ENCODE measurements at regions not wholly inside any gene's neighbourhood (a gene's known extent, or its start where the extent isn't known, plus 50 kb on each side); places are given as distances from the start of the nearest gene placed in this dataset.

DNA sequence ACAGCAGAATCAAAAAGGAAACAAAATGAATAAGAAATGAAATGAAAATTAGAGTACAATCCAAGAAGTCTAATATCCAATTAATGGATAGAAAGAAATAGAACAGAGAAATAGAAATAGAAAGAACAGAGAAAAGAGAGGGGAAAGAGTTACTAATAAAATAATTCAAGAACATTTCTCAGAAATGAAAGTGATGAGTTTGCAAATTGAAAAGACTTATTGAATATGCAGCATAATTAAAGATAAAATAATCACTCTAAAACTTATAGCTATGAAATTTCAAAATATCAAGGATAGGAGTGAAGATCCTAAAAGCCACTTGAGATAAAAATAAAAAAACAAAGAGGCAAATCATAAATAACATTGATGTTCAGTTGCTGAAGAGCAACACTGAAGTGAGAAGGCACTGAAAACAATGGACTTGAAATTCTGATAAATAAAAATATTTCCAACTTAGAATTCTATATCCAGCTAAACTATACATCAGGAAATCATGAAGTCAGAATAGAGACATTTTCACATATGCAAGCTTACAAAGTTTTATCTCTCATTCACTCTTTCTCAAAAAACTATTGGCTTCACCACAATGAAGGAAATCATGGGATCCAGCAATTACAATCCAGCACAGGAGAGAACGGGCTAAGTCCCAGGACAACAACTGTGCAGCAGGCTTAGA, 155.9 kb upstream of the SPATS2L start:
- no peaks in the 10 kb centered on the region for H3K27me3 ChIP-seq (ENCODE audit: control insufficient read depth, insufficient read depth, low read length)
- H3K4me1 ChIP-seq (ENCODE audit: control insufficient read depth, insufficient read depth, low read length), result peaks cover 20% of the 10 kb centered on the region
- DNase-seq, result no peak
- no peaks in the 10 kb centered on the region for H3K36me3 ChIP-seq (ENCODE audit: control insufficient read depth, insufficient read depth, low read length)
- H3K27ac ChIP-seq (ENCODE audit: low read length), result no peak overlapping the region
- no CpG with 5 or more reads among the region's 1 CpG for WGBS (ENCODE audit: insufficient coverage)
- H3K4me3 ChIP-seq (ENCODE audit: low read length), result no peak overlapping the region
- H3K9me3 ChIP-seq (replicated peaks; ENCODE audit: control insufficient read depth, low read depth, low read length), result peaks cover 13% of the 10 kb centered on the region

DNA sequence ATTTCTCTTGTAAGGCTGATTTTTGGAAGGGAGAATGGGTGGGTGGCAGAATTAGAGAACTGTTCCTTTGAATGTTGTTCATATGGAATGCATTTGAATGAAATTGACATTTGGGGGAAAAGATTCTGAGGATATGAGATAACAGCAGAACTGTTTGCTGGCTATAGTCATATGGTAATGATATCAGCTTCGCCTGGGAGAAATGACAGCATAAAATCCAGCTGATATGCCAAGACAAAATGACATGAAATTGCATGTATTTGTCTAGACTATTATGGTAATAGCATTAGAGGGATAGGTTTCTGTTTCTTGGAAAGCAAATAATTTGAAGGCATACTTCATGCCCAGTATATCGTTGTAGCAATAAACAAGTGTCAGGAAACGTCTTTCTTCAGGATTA, 150.8 kb upstream of the SPATS2L start:
- H3K4me1 ChIP-seq (ENCODE audit: control insufficient read depth, insufficient read depth, low read length), result peaks cover 26% of the 10 kb centered on the region
- 60% methylated on average over 1 of the region's 3 CpGs for whole genome bisulfite sequencing (ENCODE audit: insufficient coverage)
- no peak overlapping the region for H3K4me3 ChIP-seq (ENCODE audit: low read length)
- H3K36me3 ChIP-seq (ENCODE audit: control insufficient read depth, insufficient read depth, low read length), result no peaks in the 10 kb centered on the region
- peak overlapping the region; percentile 76 for H3K27ac ChIP-seq (ENCODE audit: low read length)
- peak; percentile 67 for DNase-seq
- no peaks in the 10 kb centered on the region for H3K27me3 ChIP-seq (ENCODE audit: control insufficient read depth, insufficient read depth, low read length)
- H3K9me3 ChIP-seq (replicated peaks; ENCODE audit: control insufficient read depth, low read depth, low read length), result peaks cover 10% of the 10 kb centered on the region

DNA sequence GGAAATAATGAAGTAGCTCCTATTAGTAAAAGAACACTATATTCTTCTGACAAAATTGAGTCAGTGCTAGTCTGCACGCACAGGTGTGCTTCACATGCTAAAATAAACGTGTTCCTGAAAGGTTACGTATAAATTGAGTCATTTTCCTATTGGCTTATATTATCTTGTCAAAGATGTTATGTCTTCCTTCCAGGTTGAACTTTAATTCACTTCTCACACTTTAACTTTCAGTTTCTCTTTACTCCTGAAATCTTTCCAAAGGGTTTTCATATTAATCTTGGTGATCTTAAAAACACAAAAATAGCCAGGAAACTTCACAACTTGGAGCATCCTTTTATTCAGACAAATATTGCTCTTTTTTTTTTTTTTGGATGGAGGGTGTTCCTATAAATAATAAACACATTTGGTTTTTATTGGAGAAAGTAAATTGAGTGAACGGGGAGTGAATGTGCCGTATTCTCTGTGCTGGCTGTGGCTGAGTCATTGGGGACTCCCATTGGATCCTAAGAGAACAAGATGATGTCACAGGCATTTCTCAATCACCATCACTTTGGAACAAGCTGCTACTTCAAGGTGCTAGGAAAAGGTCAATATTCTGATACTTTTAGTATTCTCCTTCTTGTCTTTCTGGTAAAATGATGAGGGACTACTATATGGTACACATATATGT, 150.2 kb upstream of the SPATS2L start:
- WGBS (ENCODE audit: insufficient coverage), result no CpG with 5 or more reads among the region's 5 CpGs
- Histone ChIP-seq H3K27me3 (ENCODE audit: control insufficient read depth, insufficient read depth, low read length) (no peaks in the 10 kb centered on the region), H3K4me1 (ENCODE audit: control insufficient read depth, insufficient read depth, low read length) (peaks cover 26% of the 10 kb centered on the region), H3K4me3 (ENCODE audit: low read length) (no peak overlapping the region), H3K27ac (ENCODE audit: low read length) (peak overlapping the region; percentile 76), H3K9me3 (replicated peaks; ENCODE audit: control insufficient read depth, low read depth, low read length) (peaks cover 6% of the 10 kb centered on the region), H3K36me3 (ENCODE audit: control insufficient read depth, insufficient read depth, low read length) (no peaks in the 10 kb centered on the region)
- DNase-seq, result peak; percentile 76

DNA sequence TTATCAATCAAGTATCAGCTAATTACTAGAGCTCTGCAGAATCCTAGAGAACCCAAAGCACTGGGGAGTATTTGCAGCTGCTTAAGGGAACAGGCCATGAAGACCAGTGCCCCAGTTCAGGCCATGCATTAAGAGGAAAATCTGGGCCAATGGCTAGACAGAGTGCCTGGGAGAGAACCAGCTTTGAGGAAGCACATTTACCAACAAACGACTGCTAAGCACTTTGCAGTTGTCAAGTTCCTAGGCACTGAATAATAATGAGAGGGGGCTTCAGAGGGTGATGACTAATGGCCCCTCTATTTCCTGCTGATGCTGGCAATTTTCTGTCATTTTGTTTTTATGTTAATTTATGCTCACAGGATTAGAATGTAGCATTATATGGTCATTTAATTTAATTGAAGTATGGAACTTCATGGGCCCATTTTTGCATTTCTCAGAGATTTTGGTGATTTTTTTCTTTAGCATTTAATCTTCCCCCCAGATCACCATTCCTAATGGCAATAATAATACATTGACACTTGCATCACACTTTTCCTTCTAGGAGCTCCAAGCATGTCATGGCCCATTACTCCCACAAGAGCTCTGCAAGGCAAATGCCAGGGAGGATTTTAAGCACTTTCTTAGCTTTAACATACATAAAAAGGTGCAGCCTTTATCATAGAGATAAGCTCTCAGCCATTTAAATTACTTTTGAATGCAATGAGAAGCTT, 147.7 kb upstream of the SPATS2L start:
- no peak for DNase-seq
- Histone ChIP-seq H3K4me1 (ENCODE audit: control insufficient read depth, insufficient read depth, low read length) (peaks cover 26% of the 10 kb centered on the region), H3K27ac (ENCODE audit: low read length) (no peak overlapping the region), H3K9me3 (replicated peaks; ENCODE audit: control insufficient read depth, low read depth, low read length) (no peaks in the 10 kb centered on the region), H3K27me3 (ENCODE audit: control insufficient read depth, insufficient read depth, low read length) (no peaks in the 10 kb centered on the region), H3K36me3 (ENCODE audit: control insufficient read depth, insufficient read depth, low read length) (no peaks in the 10 kb centered on the region), H3K4me3 (ENCODE audit: low read length) (no peak overlapping the region)
- 80% methylated on average over 1 of the region's 1 CpG for WGBS (ENCODE audit: insufficient coverage)

DNA sequence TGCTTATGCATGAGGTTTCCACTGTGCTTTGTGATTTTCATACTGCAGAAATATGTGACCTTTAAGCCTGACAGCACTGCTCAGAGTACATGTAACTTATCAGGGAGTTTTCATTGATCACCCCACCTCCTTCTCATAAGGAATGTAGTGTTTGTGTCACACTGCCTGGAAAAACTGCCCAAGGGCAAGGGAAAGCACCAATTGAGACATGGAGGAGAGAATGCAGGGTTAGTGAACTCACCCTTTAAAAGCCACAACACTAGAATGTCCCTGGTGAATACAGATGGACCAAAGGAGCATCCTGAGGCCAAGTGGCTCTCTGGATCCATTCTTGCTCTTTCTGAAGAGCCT, 147.2 kb upstream of the SPATS2L start:
- Histone ChIP-seq H3K27me3 (ENCODE audit: control insufficient read depth, insufficient read depth, low read length) (no peaks in the 10 kb centered on the region), H3K4me1 (ENCODE audit: control insufficient read depth, insufficient read depth, low read length) (peaks cover 24% of the 10 kb centered on the region), H3K27ac (ENCODE audit: low read length) (no peak overlapping the region), H3K4me3 (ENCODE audit: low read length) (no peak overlapping the region), H3K36me3 (ENCODE audit: control insufficient read depth, insufficient read depth, low read length) (no peaks in the 10 kb centered on the region), H3K9me3 (replicated peaks; ENCODE audit: control insufficient read depth, low read depth, low read length) (no peaks in the 10 kb centered on the region)
- DNase-seq, result no peak

DNA sequence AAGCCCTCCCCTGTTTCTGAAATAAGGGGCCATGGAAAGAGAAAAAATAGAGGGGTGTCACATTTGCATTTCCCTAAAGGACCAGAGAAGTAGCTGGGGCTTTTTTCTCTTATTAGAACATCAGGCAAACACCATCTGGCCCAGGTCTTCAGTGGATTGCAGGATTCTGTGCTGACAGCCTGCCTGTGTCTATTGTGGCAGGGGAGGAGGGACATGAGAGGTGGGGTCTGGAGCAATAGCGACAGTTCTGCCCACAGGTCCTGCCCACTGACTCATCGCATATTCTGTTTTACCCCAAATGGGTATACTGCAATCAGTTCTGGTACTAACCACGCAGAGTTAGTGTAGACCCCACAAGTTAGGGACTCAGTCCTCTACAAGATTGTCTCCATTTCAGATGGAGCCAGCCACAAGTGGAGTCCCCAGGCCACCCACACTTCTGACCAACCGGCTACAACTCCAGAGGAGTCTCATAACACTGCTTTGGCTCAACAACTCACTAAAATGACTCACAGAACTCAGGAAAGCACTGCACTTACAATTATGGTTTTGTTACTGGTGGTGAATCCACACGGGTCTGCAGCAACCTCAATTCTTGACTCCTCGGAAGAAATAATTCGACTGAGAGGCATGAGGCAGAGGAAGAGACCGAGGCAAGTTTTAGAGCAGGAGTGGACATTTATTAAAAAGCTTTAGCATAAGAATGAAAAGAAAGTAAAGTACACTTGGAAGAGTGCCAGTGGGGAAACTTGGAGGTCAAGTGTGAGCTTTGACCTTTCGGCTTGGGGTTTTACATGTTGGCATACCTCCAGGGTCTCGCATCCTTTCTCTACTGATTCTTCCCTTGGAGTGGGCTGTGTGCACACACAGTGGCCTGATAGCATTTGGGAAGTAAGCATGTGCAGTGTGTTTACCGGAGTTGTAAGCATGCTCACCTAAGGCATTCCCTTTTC, 146.4 kb upstream of the SPATS2L start:
- peaks cover 18% of the 10 kb centered on the region for H3K4me1 ChIP-seq (ENCODE audit: control insufficient read depth, insufficient read depth, low read length)
- no peak overlapping the region for H3K4me3 ChIP-seq (ENCODE audit: low read length)
- H3K9me3 ChIP-seq (replicated peaks; ENCODE audit: control insufficient read depth, low read depth, low read length), result no peaks in the 10 kb centered on the region
- DNase-seq, result no peak
- 74% methylated on average over 9 of the region's 11 CpGs for WGBS (ENCODE audit: insufficient coverage)
- no peaks in the 10 kb centered on the region for H3K27me3 ChIP-seq (ENCODE audit: control insufficient read depth, insufficient read depth, low read length)
- H3K36me3 ChIP-seq (ENCODE audit: control insufficient read depth, insufficient read depth, low read length), result no peaks in the 10 kb centered on the region
- H3K27ac ChIP-seq (ENCODE audit: low read length), result no peak overlapping the region

DNA sequence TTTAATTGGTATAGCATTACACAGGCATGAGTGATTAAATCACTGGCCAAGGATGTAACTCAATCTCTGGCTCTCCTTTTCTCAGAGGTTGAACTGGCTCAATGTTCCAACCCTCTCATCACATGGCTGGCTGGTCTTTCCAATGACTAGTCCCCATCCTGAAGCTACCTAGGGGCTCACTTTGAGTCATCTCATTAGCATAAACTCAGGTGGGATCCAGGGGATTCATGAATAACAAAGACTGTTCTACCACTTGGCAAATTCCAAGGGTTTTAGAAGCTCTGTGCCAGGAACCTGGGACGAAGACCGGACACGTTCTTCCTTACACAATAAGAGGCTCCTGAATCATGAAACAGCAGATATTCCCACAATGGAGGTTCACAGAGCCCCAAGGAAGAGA, 145.0 kb upstream of the SPATS2L start:
- peaks cover 18% of the 10 kb centered on the region for H3K4me1 ChIP-seq (ENCODE audit: control insufficient read depth, insufficient read depth, low read length)
- WGBS (ENCODE audit: insufficient coverage), result no CpG with 5 or more reads among the region's 3 CpGs

DNA sequence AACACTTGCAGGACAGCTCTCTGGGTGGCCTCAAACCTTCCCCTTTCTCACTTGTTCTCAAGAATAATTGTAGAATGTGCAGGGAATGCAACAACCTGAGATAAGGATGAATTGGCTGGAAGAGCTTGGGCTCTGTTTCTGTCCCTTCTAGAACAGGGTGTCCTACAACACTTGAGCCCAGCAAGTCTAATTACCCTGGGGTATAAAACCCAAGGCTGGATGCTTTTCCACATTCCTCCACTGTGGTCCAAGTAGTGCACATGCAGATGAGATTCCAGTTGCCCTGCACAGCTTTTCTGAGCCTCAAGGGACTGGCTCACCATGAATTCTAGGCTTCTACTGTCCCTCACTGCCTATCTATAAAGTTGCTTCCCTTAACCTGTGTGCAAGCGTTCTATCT, 140.8 kb upstream of the SPATS2L start:
- Histone ChIP-seq H3K27ac (ENCODE audit: low read length) (no peak overlapping the region), H3K4me1 (ENCODE audit: control insufficient read depth, insufficient read depth, low read length) (no peaks in the 10 kb centered on the region), H3K27me3 (ENCODE audit: control insufficient read depth, insufficient read depth, low read length) (no peaks in the 10 kb centered on the region), H3K9me3 (replicated peaks; ENCODE audit: control insufficient read depth, low read depth, low read length) (peaks cover 5% of the 10 kb centered on the region), H3K36me3 (ENCODE audit: control insufficient read depth, insufficient read depth, low read length) (no peaks in the 10 kb centered on the region), H3K4me3 (ENCODE audit: low read length) (no peak overlapping the region)
- no peak for DNase-seq
- WGBS (ENCODE audit: insufficient coverage), result no CpG with 5 or more reads among the region's 1 CpG

More for the DNA sequence above, 145.0 kb upstream of the SPATS2L start:
- Histone ChIP-seq H3K27ac (ENCODE audit: low read length) (no peak overlapping the region), H3K27me3 (ENCODE audit: control insufficient read depth, insufficient read depth, low read length) (no peaks in the 10 kb centered on the region), H3K9me3 (replicated peaks; ENCODE audit: control insufficient read depth, low read depth, low read length) (peaks cover 5% of the 10 kb centered on the region), H3K36me3 (ENCODE audit: control insufficient read depth, insufficient read depth, low read length) (no peaks in the 10 kb centered on the region), H3K4me3 (ENCODE audit: low read length) (no peak overlapping the region)
- DNase-seq, result no peak

DNA sequence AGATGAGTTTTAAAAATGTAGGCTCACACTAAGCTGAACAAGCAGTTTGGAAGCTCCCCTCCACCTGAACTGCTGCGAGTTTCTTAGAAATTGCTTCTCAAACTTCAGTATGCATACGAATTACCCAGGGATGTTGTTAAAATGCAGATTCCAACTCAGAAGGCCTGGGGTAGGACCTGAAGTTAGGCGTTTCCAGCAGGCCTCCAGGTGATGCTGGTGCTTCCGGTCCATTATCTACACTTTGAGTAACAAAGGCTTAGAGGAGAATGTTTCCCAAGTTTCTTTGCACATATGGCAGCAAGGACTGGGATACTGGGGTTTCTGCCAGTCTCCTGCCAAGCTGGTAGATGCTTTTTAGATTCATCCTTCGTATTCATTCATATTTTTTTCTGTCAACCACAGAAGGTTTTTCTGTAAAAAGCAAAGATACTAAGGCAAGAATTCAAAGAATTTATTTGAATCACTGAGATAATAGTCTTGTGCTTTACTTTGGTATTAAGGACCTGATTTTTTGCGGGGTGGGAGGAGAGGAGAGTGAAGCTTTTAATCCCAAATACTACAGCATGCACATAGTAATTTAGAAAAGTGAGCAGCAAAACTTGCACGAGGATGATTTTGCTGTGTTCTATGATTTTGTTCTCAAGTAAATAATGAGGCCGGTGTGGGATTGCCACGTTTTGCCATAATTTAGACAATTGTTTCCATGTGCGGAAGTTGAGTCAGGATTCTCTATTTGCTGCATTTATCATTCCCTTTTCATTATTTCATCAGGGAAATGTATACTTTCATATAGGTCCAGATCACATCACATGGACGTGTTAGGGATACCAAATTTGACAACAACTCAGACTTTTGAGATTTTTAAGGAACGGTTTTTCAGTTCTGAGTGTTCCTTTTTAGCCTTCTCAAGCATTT, 137.6 kb upstream of the SPATS2L start:
- peak; percentile 66 for DNase-seq
- no peak overlapping the region for H3K4me3 ChIP-seq (ENCODE audit: low read length)
- peaks cover 5% of the 10 kb centered on the region for H3K9me3 ChIP-seq (replicated peaks; ENCODE audit: control insufficient read depth, low read depth, low read length)
- H3K27ac ChIP-seq (ENCODE audit: low read length), result no peak overlapping the region
- H3K27me3 ChIP-seq (ENCODE audit: control insufficient read depth, insufficient read depth, low read length), result no peaks in the 10 kb centered on the region
- 92% methylated on average over 2 of the region's 12 CpGs for WGBS (ENCODE audit: insufficient coverage)
- H3K36me3 ChIP-seq (ENCODE audit: control insufficient read depth, insufficient read depth, low read length), result no peaks in the 10 kb centered on the region
- peaks cover 2% of the 10 kb centered on the region for H3K4me1 ChIP-seq (ENCODE audit: control insufficient read depth, insufficient read depth, low read length)

Data from muscle of leg (tissue), 3 donors.